ENCODE measurements at regions not wholly inside any gene's neighbourhood (a gene's known extent, or its start where the extent isn't known, plus 50 kb on each side); places are given as distances from the start of the nearest gene placed in this dataset.

GRCh38 chr14:49986343-49987014 lies 93.6 kb downstream of the ARF6 start:
- H2AFZ ChIP-seq (ENCODE audit: low read length): no peak overlapping the region; the same call in 1 of the 2 replicates
- no peak overlapping the region for H3K9ac ChIP-seq (replicated peaks in 1 of 4; ENCODE audit: extremely low read depth in 1 of 4, low read depth in 3 of 4, low read length in 3 of 4)
- no peak overlapping the region for H4K5ac ChIP-seq (ENCODE audit: insufficient read length, low read depth, low read length)
- H2BK120ac ChIP-seq (replicated peaks; ENCODE audit: low read depth, low read length): no peak overlapping the region
- H2AK5ac ChIP-seq (ENCODE audit: low read depth, low read length): no peak overlapping the region
- no peak overlapping the region for H3K56ac ChIP-seq (replicated peaks; ENCODE audit: insufficient read length, low read depth, low read length)
- H3K27ac ChIP-seq (ENCODE audit: low read depth, low read length): no peak overlapping the region
- H3K4me3 ChIP-seq (ENCODE audit: extremely low read depth in 1 of 4, insufficient read depth in 2 of 4, low read depth in 3 of 4, low read length in 4 of 4): no peak overlapping the region
- no peak overlapping the region for H3K4me2 ChIP-seq (ENCODE audit: insufficient read depth in 1 of 2, low read depth in 2 of 2, low read length in 2 of 2)
- WGBS, 2 experiments (ENCODE audit: extremely low coverage in 1 of 2, insufficient coverage in 1 of 2, insufficient read length in 1 of 2, insufficient replicate concordance in 2 of 2, low coverage in 1 of 2, low lambda C conversion rate in 2 of 2, missing lambda C conversion rate in 1 of 2): 83% methylated on average over 6 of the region's 6 CpGs; no CpG with 5 or more reads in 1 of the 2 experiments
- H3K14ac ChIP-seq (ENCODE audit: insufficient read length): no peak overlapping the region
- H3K36me3 ChIP-seq (ENCODE audit: control insufficient read depth in 2 of 4, insufficient read depth in 4 of 4, low read length in 3 of 4): 0 out of 8 replicates have a peak, but pooled peaks cover 0 to 2% (median 0%) of the 10 kb centered on the region in 4 experiments
- H3K23me2 ChIP-seq (ENCODE audit: low read depth, low read length): no peaks in the 10 kb centered on the region
- H2BK5ac ChIP-seq (ENCODE audit: low read depth, low read length): no peak overlapping the region
- POLR2A ChIA-PET (ENCODE audit: partially characterized antibody): interaction anchor here (0.7 kb wide), 1 partner anchor 10 kb away, joined by 3 read pairs; no protein-coding TSS in a partner anchor
- no peak overlapping the region for H4K8ac ChIP-seq (ENCODE audit: extremely low read depth, insufficient read depth, low read length)
- no peak overlapping the region for H4K91ac ChIP-seq (replicated peaks; ENCODE audit: insufficient read length, low read length)
- CTCF ChIA-PET (ENCODE audit: partially characterized antibody): interaction anchor here (1.0 to 1.2 kb wide), 2 partner anchors 9 to 13 kb away, joined by 3 to 4 read pairs; no protein-coding TSS in a partner anchor
- H3K23ac ChIP-seq (ENCODE audit: insufficient read length): no peak overlapping the region
- TF ChIP-seq EGR1 (IDR thresholded peaks at IDR 0.05; ENCODE audit: borderline replicate concordance, low read depth, low read length) (no peak), BCL11A (IDR thresholded peaks at IDR 0.05; ENCODE audit: low read depth in 2 of 2, low read length in 2 of 2) (no peak)
- H4K20me1 ChIP-seq (replicated peaks in 1 of 2; ENCODE audit: control insufficient read depth in 1 of 2, insufficient read depth in 2 of 2, low read length in 2 of 2): no peaks in the 10 kb centered on the region
- no peak overlapping the region for H3K4ac ChIP-seq (replicated peaks; ENCODE audit: insufficient read length, low read depth, low read length)
- FAIRE-seq (no peak), DNase-seq (ENCODE audit: low read depth in 1 of 2, low spot score in 2 of 2) (no peak)
- peaks cover 0 to 6% (median 1%) of the 10 kb centered on the region in 4 experiments; a peak in 3 of 7 replicates for H3K4me1 ChIP-seq (replicated peaks in 1 of 4; ENCODE audit: control insufficient read depth in 3 of 4, insufficient read depth in 4 of 4, low read length in 3 of 4)
- no peak overlapping the region for H3K18ac ChIP-seq (ENCODE audit: extremely low read depth, low read length)
- no peak overlapping the region for H2BK12ac ChIP-seq (ENCODE audit: low read depth, low read length)
- H3K27me3 ChIP-seq (replicated peaks in 1 of 4; ENCODE audit: control insufficient read depth in 3 of 4, extremely low read depth in 1 of 4, insufficient read depth in 3 of 4, low read length in 3 of 4): no peaks in the 10 kb centered on the region
- no peaks in the 10 kb centered on the region for H3K79me2 ChIP-seq (ENCODE audit: control insufficient read depth in 1 of 2, insufficient read depth in 2 of 2, low read length in 2 of 2)
- H3K79me1 ChIP-seq (ENCODE audit: low read depth, low read length): no peaks in the 10 kb centered on the region
- no peak overlapping the region for H2BK20ac ChIP-seq (ENCODE audit: low read length)
- H2BK15ac ChIP-seq (ENCODE audit: low read length): no peak overlapping the region
- H3K9me3 ChIP-seq (ENCODE audit: insufficient read depth in 2 of 2, low read depth in 1 of 2, low read length in 1 of 2): no peaks in the 10 kb centered on the region

Measured in H1 (cell line).